ENCODE measurements at regions not wholly inside any gene's neighbourhood (a gene's known extent, or its start where the extent isn't known, plus 50 kb on each side); places are given as distances from the start of the nearest gene placed in this dataset.

GRCh38 chr9:117596678-117597077, 107.5 kb upstream of the TLR4 start:
- TF ChIP-seq CTCF (IDR thresholded peaks at IDR 0.05) (no peak), POLR2A (IDR thresholded peaks at IDR 0.05) (no peak)
- intact Hi-C loops (cut with DNase I; ENCODE audit: low total_unique reads): no loop called here
- 30 to 35% methylated on average over 2 of the region's 2 CpGs for WGBS, 2 donors
- no peak for DNase-seq (ENCODE audit: low spot score in 2 of 2)
- no peak overlapping the region for H3K4me3 ChIP-seq (ENCODE audit: low read depth, poor library complexity, severe bottlenecking)

- no peak overlapping the region for H3K4me3 ChIP-seq (ENCODE audit: low read depth, poor library complexity, severe bottlenecking)
- no peak for TF ChIP-seq POLR2A (IDR thresholded peaks at IDR 0.05)
- WGBS, 2 donors: 88 to 94% methylated on average over 3 of the region's 3 CpGs
- intact Hi-C loops (cut with DNase I; ENCODE audit: low total_unique reads): no loop called here
- no peak for DNase-seq (ENCODE audit: low spot score in 2 of 2)
Measured at GRCh38 chr9:117595650-117596049, 108.6 kb upstream of the TLR4 start.

- no peak for DNase-seq (ENCODE audit: low spot score in 2 of 2)
- H3K4me3 ChIP-seq (ENCODE audit: low read depth, poor library complexity, severe bottlenecking): no peak overlapping the region
- TF ChIP-seq CTCF (IDR thresholded peaks at IDR 0.05): no peak
- TF ChIP-seq POLR2A (IDR thresholded peaks at IDR 0.05): no peak
- intact Hi-C loops (cut with DNase I; ENCODE audit: low total_unique reads): no loop called here
- 47 to 61% methylated on average over 2 of the region's 2 CpGs for WGBS, 2 donors
Measured at GRCh38 chr9:117587263-117587662, 116.9 kb upstream of the TLR4 start.

GRCh38 chr9:117574099-117574498, 130.1 kb upstream of the TLR4 start:
- intact Hi-C loops (cut with DNase I; ENCODE audit: low total_unique reads): no loop called here
- no peak for DNase-seq (ENCODE audit: low spot score in 2 of 2)
- no peak overlapping the region for H3K4me3 ChIP-seq (ENCODE audit: low read depth, poor library complexity, severe bottlenecking)
- TF ChIP-seq POLR2A (IDR thresholded peaks at IDR 0.05): no peak
- no peak for TF ChIP-seq CTCF (IDR thresholded peaks at IDR 0.05)
- 54 to 62% methylated on average over 3 of the region's 3 CpGs for WGBS, 2 donors

GRCh38 chr9:117564839-117565238, 139.4 kb upstream of the TLR4 start:
- intact Hi-C loops (cut with DNase I; ENCODE audit: low total_unique reads): loop anchor here (5.0 kb wide), 1 partner anchor 867 kb away; no protein-coding TSS in a partner anchor
- TF ChIP-seq POLR2A (IDR thresholded peaks at IDR 0.05): no peak
- TF ChIP-seq CTCF (IDR thresholded peaks at IDR 0.05): no peak
- DNase-seq (ENCODE audit: low spot score in 2 of 2): no peak
- no peak overlapping the region for H3K4me3 ChIP-seq (ENCODE audit: low read depth, poor library complexity, severe bottlenecking)
- 74 to 78% methylated on average over 1 of the region's 1 CpG for WGBS, 2 donors

- 53 to 69% methylated on average over 2 of the region's 2 CpGs for WGBS, 2 donors
- DNase-seq (ENCODE audit: low spot score in 2 of 2): no peak
- TF ChIP-seq POLR2A (IDR thresholded peaks at IDR 0.05): no peak
- TF ChIP-seq CTCF (IDR thresholded peaks at IDR 0.05): no peak
- intact Hi-C loops (cut with DNase I; ENCODE audit: low total_unique reads): loop anchor here (5.0 kb wide), 1 partner anchor 871 kb away; no protein-coding TSS in a partner anchor
- no peak overlapping the region for H3K4me3 ChIP-seq (ENCODE audit: low read depth, poor library complexity, severe bottlenecking)
Measured at GRCh38 chr9:117561761-117562160, 142.4 kb upstream of the TLR4 start.

Measured in lower leg skin (tissue), 4 donors.